ENCODE measurements at regions not wholly inside any gene's neighbourhood (a gene's known extent, or its start where the extent isn't known, plus 50 kb on each side); places are given as distances from the start of the nearest gene placed in this dataset.
"Not testable (repeated sequence)": the region's sequence is repeated elsewhere in the genome, so short reads cannot be mapped to it uniquely, and the experiment has no call there.

- H3K27me3 ChIP-seq (replicated peaks; ENCODE audit: insufficient read depth) = no peaks in the 10 kb centered on the region
- H3K36me3 ChIP-seq = no peaks in the 10 kb centered on the region
- no peaks in the 10 kb centered on the region for H3K9me3 ChIP-seq
- DNase-seq (ENCODE audit: low spot score) (no peak), ATAC-seq (ENCODE audit: insufficient number of reproducible peaks, low FRiP score, low read depth) (no peak)
- no peaks in the 10 kb centered on the region for H3K4me1 ChIP-seq (ENCODE audit: control insufficient read depth in 1 of 2, low read depth in 2 of 2)
- no peak overlapping the region for H3K27ac ChIP-seq
- no peak overlapping the region for H3K4me3 ChIP-seq
- no peak for TF ChIP-seq CTCF (IDR thresholded peaks at IDR 0.05)
Observed at GRCh38 chr6:11450037-11450436, 87.5 kb upstream of the TMEM170B start.

GRCh38 chr6:11449408-11449807 lies 88.1 kb upstream of the TMEM170B start:
- ATAC-seq (ENCODE audit: insufficient number of reproducible peaks, low FRiP score, low read depth) (no peak), DNase-seq (ENCODE audit: low spot score) (no peak)
- Histone ChIP-seq H3K27me3 (replicated peaks; ENCODE audit: insufficient read depth) (no peaks in the 10 kb centered on the region), H3K27ac (no peak overlapping the region), H3K36me3 (no peaks in the 10 kb centered on the region), H3K9me3 (no peaks in the 10 kb centered on the region), H3K4me3 (no peak overlapping the region), H3K4me1 (ENCODE audit: control insufficient read depth in 1 of 2, low read depth in 2 of 2) (no peaks in the 10 kb centered on the region)
- TF ChIP-seq CTCF (IDR thresholded peaks at IDR 0.05) = no peak

GRCh38 chr6:11448038-11448437 lies 89.5 kb upstream of the TMEM170B start:
- H3K4me3 ChIP-seq = no peak overlapping the region
- no peaks in the 10 kb centered on the region for H3K9me3 ChIP-seq
- no peaks in the 10 kb centered on the region for H3K36me3 ChIP-seq
- DNase-seq (ENCODE audit: low spot score) = no peak
- H3K4me1 ChIP-seq (ENCODE audit: control insufficient read depth in 1 of 2, low read depth in 2 of 2) = no peaks in the 10 kb centered on the region
- H3K27ac ChIP-seq = no peak overlapping the region
- no peak for ATAC-seq (ENCODE audit: insufficient number of reproducible peaks, low FRiP score, low read depth)
- no peak for TF ChIP-seq CTCF (IDR thresholded peaks at IDR 0.05)
- H3K27me3 ChIP-seq (replicated peaks; ENCODE audit: insufficient read depth) = no peaks in the 10 kb centered on the region

- H3K27ac ChIP-seq = no peak overlapping the region
- no peak for DNase-seq (ENCODE audit: low spot score)
- H3K9me3 ChIP-seq = no peaks in the 10 kb centered on the region
- H3K4me1 ChIP-seq (ENCODE audit: control insufficient read depth in 1 of 2, low read depth in 2 of 2) = no peaks in the 10 kb centered on the region
- no peak overlapping the region for H3K4me3 ChIP-seq
- no peak for TF ChIP-seq CTCF (IDR thresholded peaks at IDR 0.05)
- H3K36me3 ChIP-seq = no peaks in the 10 kb centered on the region
- no peaks in the 10 kb centered on the region for H3K27me3 ChIP-seq (replicated peaks; ENCODE audit: insufficient read depth)
- no peak for ATAC-seq (ENCODE audit: insufficient number of reproducible peaks, low FRiP score, low read depth)
Observed at GRCh38 chr6:11447265-11447664, 90.3 kb upstream of the TMEM170B start.

GRCh38 chr6:11445146-11445545 lies 92.4 kb upstream of the TMEM170B start:
- ATAC-seq (ENCODE audit: insufficient number of reproducible peaks, low FRiP score, low read depth) = no peak
- no peak overlapping the region for H3K4me3 ChIP-seq

GRCh38 chr6:11443125-11443524 lies 94.4 kb upstream of the TMEM170B start:
- H3K36me3 ChIP-seq; H3K4me1 ChIP-seq (ENCODE audit: control insufficient read depth in 1 of 2, low read depth in 2 of 2); H3K4me3 ChIP-seq; H3K27ac ChIP-seq; DNase-seq (ENCODE audit: low spot score); H3K27me3 ChIP-seq (replicated peaks; ENCODE audit: insufficient read depth); H3K9me3 ChIP-seq; ATAC-seq (ENCODE audit: insufficient number of reproducible peaks, low FRiP score, low read depth): not testable (repeated sequence)

More at GRCh38 chr6:11445146-11445545, 92.4 kb upstream of the TMEM170B start:
- Histone ChIP-seq H3K27me3 (replicated peaks; ENCODE audit: insufficient read depth) (no peaks in the 10 kb centered on the region), H3K27ac (no peak overlapping the region), H3K4me1 (ENCODE audit: control insufficient read depth in 1 of 2, low read depth in 2 of 2) (no peaks in the 10 kb centered on the region), H3K9me3 (no peaks in the 10 kb centered on the region), H3K36me3 (no peaks in the 10 kb centered on the region)
- TF ChIP-seq CTCF (IDR thresholded peaks at IDR 0.05) = no peak
- DNase-seq (ENCODE audit: low spot score) = no peak
